Peyer's patch (tissue), 4 donors: ENCODE measurements at regions not wholly inside any gene's neighbourhood (a gene's known extent, or its start where the extent isn't known, plus 50 kb on each side); places are given as distances from the start of the nearest gene placed in this dataset.

ENCODE experiments used
- POLR2A ChIP-seq, 2 donors: fragments of 450-650 bp; IDR thresholded peaks; one replicate each; pipeline ENCODE4 v1.5.1; 2017; ENCODE audit warnings: antibody characterized with exemption in 2 of 2, mild to moderate bottlenecking in 2 of 2, moderate library complexity in 2 of 2
- TF ChIP-seq, protein P1 (sequence below), 6 experiments: fragments of 450-650 bp in 4 of 6; fragments of 200-600 bp in 2 of 6; sonication (generic) in 1 of 6; IDR thresholded peaks; one replicate each; pipeline ENCODE4 v1.5.1; 2017 to 2019; ENCODE audit warnings: antibody characterized with exemption in 6 of 6, mild to moderate bottlenecking in 3 of 6, moderate library complexity in 1 of 6

DNA sequence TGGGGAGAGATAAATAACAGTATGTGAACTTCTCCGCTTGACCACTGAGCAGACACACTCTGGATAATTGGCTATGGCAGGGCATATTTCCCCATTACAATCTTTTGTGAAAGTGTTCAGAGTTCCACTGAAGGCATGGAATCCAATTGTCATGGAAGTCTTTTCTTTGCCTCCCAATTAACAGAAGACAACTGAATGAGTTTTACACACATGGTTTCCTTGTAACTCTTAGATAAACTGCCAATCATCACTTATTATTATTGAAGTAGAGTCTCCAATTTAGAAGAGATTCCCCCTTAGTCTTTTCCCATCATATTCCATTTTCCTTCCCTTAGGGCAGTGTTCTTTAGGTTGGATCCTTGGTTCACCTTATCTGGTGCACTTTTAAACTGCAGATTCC lies 308.3 kb downstream of the NR2F2 start:
- TF ChIP-seq, protein P1, sequence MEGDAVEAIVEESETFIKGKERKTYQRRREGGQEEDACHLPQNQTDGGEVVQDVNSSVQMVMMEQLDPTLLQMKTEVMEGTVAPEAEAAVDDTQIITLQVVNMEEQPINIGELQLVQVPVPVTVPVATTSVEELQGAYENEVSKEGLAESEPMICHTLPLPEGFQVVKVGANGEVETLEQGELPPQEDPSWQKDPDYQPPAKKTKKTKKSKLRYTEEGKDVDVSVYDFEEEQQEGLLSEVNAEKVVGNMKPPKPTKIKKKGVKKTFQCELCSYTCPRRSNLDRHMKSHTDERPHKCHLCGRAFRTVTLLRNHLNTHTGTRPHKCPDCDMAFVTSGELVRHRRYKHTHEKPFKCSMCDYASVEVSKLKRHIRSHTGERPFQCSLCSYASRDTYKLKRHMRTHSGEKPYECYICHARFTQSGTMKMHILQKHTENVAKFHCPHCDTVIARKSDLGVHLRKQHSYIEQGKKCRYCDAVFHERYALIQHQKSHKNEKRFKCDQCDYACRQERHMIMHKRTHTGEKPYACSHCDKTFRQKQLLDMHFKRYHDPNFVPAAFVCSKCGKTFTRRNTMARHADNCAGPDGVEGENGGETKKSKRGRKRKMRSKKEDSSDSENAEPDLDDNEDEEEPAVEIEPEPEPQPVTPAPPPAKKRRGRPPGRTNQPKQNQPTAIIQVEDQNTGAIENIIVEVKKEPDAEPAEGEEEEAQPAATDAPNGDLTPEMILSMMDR (IDR thresholded peaks at IDR 0.05): no peak
- no peak for TF ChIP-seq POLR2A (IDR thresholded peaks at IDR 0.05)
